ENCODE measurements at regions not wholly inside any gene's neighbourhood (a gene's known extent, or its start where the extent isn't known, plus 50 kb on each side); places are given as distances from the start of the nearest gene placed in this dataset.
A peak's percentile ranks its signal among the peaks of the same experiment; 100 is the strongest.
"Not testable (repeated sequence)": the region's sequence is repeated elsewhere in the genome, so short reads cannot be mapped to it uniquely, and the experiment has no call there.

- no peak for DNase-seq
Measured at GRCh38 chr13:37207691-37208451, 102.4 kb upstream of the CSNK1A1L start.

GRCh38 chr13:37202264-37202663 lies 96.8 kb upstream of the CSNK1A1L start:
- no peak for DNase-seq

- DNase-seq, result no peak
Measured at GRCh38 chr13:37201081-37201480, 95.6 kb upstream of the CSNK1A1L start.

GRCh38 chr13:37198629-37199028 lies 93.2 kb upstream of the CSNK1A1L start:
- DNase-seq, result no peak

GRCh38 chr13:37195621-37196020 lies 90.2 kb upstream of the CSNK1A1L start:
- DNase-seq, result no peak

DNA sequence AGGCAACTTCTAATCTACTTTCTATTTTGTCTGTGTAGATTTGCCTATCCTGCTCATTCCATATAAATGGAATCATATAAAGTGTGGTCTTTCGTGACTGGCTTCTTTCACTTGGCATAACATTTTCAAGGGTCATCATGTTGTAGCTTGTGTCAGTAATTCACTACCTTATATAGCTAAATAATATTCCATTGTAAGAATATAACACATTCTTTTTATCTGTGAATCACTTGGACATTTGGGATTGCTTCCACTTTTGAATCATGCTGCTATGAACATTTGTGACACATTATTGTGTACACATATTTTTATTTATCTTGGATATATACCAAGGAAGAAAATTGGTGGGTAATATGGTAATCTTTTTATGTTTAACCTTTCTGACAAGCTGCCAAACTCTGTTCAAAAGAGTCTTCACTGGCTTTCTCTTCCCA lies 89.0 kb upstream of the CSNK1A1L start:
- peak; percentile 43 for DNase-seq

GRCh38 chr13:37192956-37193355 lies 87.5 kb upstream of the CSNK1A1L start:
- no peak for DNase-seq

GRCh38 chr13:37187621-37188020 lies 82.2 kb upstream of the CSNK1A1L start:
- no peak for DNase-seq

- no peak for DNase-seq
Measured at GRCh38 chr13:37187105-37187504, 81.6 kb upstream of the CSNK1A1L start.

DNA sequence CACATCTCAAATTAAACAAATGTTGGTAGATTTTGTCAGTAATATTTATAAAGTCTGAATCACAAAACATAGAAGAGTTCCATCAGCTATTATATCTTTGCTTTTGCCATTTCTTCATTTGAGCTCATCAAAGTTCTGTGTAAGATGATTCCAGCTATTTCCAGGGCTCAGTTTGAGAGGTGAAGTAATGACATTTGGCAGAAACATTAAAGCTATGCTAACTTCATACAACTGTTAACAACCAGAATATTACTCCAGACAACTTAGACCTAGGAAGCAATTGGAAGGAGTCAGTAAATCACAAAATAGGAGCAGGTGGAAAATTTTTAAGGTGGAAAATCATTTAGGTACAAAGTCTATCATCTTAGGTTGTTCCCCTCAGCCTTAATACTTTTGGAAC lies 76.2 kb upstream of the CSNK1A1L start:
- no peak for DNase-seq

DNA sequence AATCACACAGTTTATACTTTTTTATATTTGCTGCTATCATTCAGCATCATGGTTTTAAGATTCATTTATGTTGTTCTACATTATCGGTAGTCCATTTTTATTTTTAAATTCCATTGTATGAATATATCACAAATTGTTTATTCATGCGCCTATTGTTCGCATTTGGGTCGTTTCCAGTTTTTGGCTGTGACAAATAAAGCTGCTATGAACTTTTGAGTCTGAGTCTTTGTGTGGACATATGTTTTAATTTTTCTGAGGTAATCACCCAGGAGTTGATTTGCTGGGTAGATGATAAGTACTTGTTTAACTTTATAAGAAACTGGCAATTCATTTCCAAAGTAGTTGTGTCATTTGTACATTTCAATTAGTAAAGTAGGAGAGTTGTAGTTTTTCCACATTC lies 74.2 kb upstream of the CSNK1A1L start:
- no peak for DNase-seq

DNA sequence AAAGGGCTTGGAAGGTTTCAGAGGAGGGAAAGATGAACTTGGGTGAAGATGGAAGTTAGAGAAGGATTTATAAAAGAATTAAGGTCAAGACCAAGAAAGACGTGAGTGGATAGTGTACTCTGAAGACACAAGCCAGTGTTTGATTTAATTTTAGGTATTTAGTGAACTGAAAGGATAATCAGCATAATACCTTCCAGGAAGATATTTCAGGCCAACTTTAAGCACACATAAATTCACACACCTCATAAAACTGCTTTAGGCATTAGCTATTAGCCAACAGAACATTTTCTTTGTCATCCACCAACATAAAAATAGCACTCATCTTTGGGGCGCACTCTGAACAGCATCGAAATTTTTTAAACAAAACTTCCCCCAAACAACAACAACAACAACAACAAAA lies 71.7 kb upstream of the CSNK1A1L start:
- no peak for DNase-seq

DNA sequence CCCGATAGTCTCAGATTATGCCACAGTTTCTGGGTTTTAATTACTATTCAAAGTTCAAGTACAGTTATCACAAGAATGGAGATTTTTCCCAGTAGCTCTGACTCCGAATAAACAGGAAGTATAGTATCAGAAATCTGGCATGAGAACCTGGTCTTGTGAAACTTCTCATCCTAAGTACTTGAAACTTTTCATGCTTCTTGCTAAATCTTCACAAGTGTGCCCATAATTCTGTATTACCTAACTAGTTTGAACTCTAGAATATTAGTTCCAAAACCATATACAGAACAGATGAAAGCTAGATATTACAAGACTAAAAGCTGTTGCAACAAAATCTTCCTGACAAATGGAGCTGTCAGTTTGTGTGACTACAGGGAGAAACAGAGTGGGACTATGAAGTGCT lies 70.5 kb upstream of the CSNK1A1L start:
- DNase-seq, result no peak

DNA sequence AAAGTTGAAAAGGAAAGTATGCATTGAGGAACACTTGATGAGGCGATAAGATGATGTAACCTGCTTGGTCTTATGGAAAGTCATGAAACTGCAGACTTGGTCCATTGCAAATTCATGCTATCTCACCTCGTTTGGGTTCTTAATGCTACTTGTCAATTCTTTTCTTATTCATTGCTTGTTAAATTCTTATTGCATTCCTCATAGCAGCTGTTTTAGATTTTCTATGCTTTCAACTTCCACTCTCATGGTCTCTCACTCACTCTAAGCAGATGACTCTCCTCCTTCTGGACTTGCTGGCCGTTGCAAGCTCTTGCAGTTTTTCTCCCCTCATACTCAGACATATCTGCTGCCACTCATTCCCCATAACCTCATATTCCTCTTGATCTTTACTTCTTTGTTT lies 67.8 kb upstream of the CSNK1A1L start:
- DNase-seq, result peak; percentile 21

- not testable (repeated sequence) for DNase-seq
Measured at GRCh38 chr13:37172226-37172625, 66.8 kb upstream of the CSNK1A1L start.

- no peak for DNase-seq
Measured at GRCh38 chr13:37168926-37169325, 63.5 kb upstream of the CSNK1A1L start.

DNA sequence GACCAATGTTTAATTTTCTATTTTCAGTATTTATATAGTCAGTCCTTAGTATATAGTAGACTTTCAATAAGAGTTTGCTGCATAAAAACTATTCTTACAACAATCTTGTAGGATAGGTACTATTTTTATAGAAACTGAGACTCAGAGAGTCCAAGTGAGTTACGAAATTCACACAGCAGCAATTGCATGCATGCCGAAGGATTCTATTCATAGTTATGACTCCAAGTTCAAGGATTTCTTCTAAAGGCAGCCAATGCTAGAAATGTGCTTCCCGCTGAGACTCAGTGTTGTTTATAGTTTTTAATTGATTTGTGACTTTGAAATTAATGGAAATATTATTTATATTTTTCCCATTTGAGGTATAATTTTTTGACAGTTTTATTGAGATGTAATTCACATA lies 62.7 kb upstream of the CSNK1A1L start:
- no peak for DNase-seq

GRCh38 chr13:37164635-37165034 lies 59.2 kb upstream of the CSNK1A1L start:
- DNase-seq, result no peak

GRCh38 chr13:37163641-37164265 lies 58.3 kb upstream of the CSNK1A1L start:
- no peak for DNase-seq

GRCh38 chr13:37158481-37158880 lies 53.0 kb upstream of the CSNK1A1L start:
- DNase-seq, result no peak

- not testable (repeated sequence) for DNase-seq
Measured at GRCh38 chr13:37155613-37156097, 50.2 kb upstream of the CSNK1A1L start.
